HepG2 (cell line): ENCODE measurements at regions not wholly inside any gene's neighbourhood (a gene's known extent, or its start where the extent isn't known, plus 50 kb on each side); places are given as distances from the start of the nearest gene placed in this dataset.

Source experiments
- ELF1 ChIP-seq: sonication (generic); formaldehyde crosslinking; IDR thresholded peaks from 2 replicates; pipeline ENCODE4 v1.4.0; 2020; ENCODE audit warnings: missing genetic modification reagents
- SRSF9 ChIP-seq: fragments of 200-400 bp; formaldehyde crosslinking; IDR thresholded peaks from 2 replicates; pipeline ENCODE4 v1.6.1; 2018; ENCODE audit warnings: borderline replicate concordance, mild to moderate bottlenecking, low read depth, low read length; ENCODE audit not compliant: insufficient read depth, poor library complexity, severe bottlenecking
- THAP11 ChIP-seq: IDR thresholded peaks from 2 replicates; pipeline ENCODE4 v1.6.1; 2016; ENCODE audit warnings: missing biosample characterization, missing genetic modification reagents

GRCh38 chr3:20669184-20669583 is 483.2 kb upstream of the SGO1 start:
- TF ChIP-seq THAP11 (CRISPR knock-in tag) (no peak), ELF1 (CRISPR knock-in tag) (no peak), SRSF9 (no peak)
